Esophagus muscularis mucosa (tissue), 4 donors: ENCODE measurements at regions not wholly inside any gene's neighbourhood (a gene's known extent, or its start where the extent isn't known, plus 50 kb on each side); places are given as distances from the start of the nearest gene placed in this dataset.

Source experiments
- DNase-seq: peaks from one replicate; pipeline ENCODE4 v3.0.0-alpha.2; 2017; ENCODE audit errors: extremely low spot score
- H3K27ac ChIP-seq, 4 donors: fragments of 200-600 bp; sonication (generic); replicated peaks in 1 of 4; 1 replicate in 3 of 4; 2 replicates in 1 of 4; pipeline ENCODE4 v1.5.1; 2016 to 2019; ENCODE audit warnings: mild to moderate bottlenecking in 1 of 4
- H3K27me3 ChIP-seq, 4 donors: fragments of 200-600 bp; sonication (generic); one replicate each; pipeline versions ENCODE4 v1.5.1 to v1.6.0; 2016 to 2019
- H3K36me3 ChIP-seq, 4 donors: fragments of 200-600 bp; sonication (generic); one replicate each; pipeline ENCODE4 v1.5.1; 2016 to 2019
- H3K4me1 ChIP-seq, 4 donors: fragments of 200-600 bp; sonication (generic); one replicate each; pipeline ENCODE4 v1.5.1; 2016 to 2019
- H3K4me3 ChIP-seq, 4 donors: fragments of 200-600 bp; sonication (generic); 1 replicate in 2 of 4; 2 replicates in 2 of 4; pipeline ENCODE4 v1.5.1; 2016 to 2019; ENCODE audit warnings: mild to moderate bottlenecking in 4 of 4, moderate library complexity in 1 of 4
- H3K9me3 ChIP-seq, 4 donors: fragments of 200-600 bp; sonication (generic); 1 replicate in 3 of 4; 2 replicates in 1 of 4; pipeline ENCODE4 v1.5.1; 2016 to 2019
- CTCF ChIP-seq, 3 experiments: fragments of 200-600 bp in 2 of 3; fragments of 450-650 bp in 1 of 3; sonication (generic) in 2 of 3; IDR thresholded peaks; one replicate each; pipeline ENCODE4 v1.5.1; 2017 to 2019; ENCODE audit warnings: antibody characterized with exemption in 3 of 3, mild to moderate bottlenecking in 2 of 3, moderate library complexity in 1 of 3
- EP300 ChIP-seq: sonication (generic); formaldehyde crosslinking; IDR thresholded peaks from one replicate; pipeline ENCODE4 v1.6.1; 2017; ENCODE audit warnings: antibody characterized with exemption
- POLR2A ChIP-seq: fragments of 450-650 bp; IDR thresholded peaks from one replicate; pipeline ENCODE4 v1.6.1; 2017; ENCODE audit warnings: antibody characterized with exemption, moderate library complexity, mild to moderate bottlenecking, low read depth
- POLR2AphosphoS5 ChIP-seq, 2 donors: sonication (generic); formaldehyde crosslinking; IDR thresholded peaks; one replicate each; pipeline ENCODE4 v1.6.1; 2017; ENCODE audit warnings: antibody characterized with exemption in 2 of 2
- WGBS: methylation state at CpG from one replicate; pipeline ENCODE4 v1.1.5; 2018; 5-methylcytosine and 5-hydroxymethylcytosine counted together
- intact Hi-C: fragments of 100-400 bp; cut with DNase I; formaldehyde crosslinking; loops from one replicate; pipeline ENCODE4 v1.15.1; 2023

GRCh38 chr10:10368951-10369576, 648.6 kb upstream of the CELF2 start:
- peaks cover 0 to 11% (median 6%) of the 10 kb centered on the region in 4 donors for H3K4me1 ChIP-seq

GRCh38 chr10:10385831-10386230, 631.8 kb upstream of the CELF2 start:
- H3K27ac ChIP-seq, result no peak overlapping the region
- peaks cover 0 to 12% (median 4%) of the 10 kb centered on the region in 4 donors for H3K4me1 ChIP-seq
- TF ChIP-seq POLR2A (no peak), CTCF (IDR thresholded peaks at IDR 0.05) (no peak), EP300 (no peak), POLR2AphosphoS5 (IDR thresholded peaks at IDR 0.05) (no peak)
- no peak overlapping the region for H3K4me3 ChIP-seq
- H3K27me3 ChIP-seq, result no peaks in the 10 kb centered on the region
- H3K36me3 ChIP-seq, result no peaks in the 10 kb centered on the region
- intact Hi-C loops, result no loop called here
- no peak for DNase-seq
- no peaks in the 10 kb centered on the region for H3K9me3 ChIP-seq

More at GRCh38 chr10:10368951-10369576, 648.6 kb upstream of the CELF2 start:
- TF ChIP-seq EP300 (no peak), POLR2A (no peak), POLR2AphosphoS5 (IDR thresholded peaks at IDR 0.05) (no peak), CTCF (IDR thresholded peaks at IDR 0.05) (no peak)
- WGBS, result 97% methylated on average over 7 of the region's 7 CpGs
- Histone ChIP-seq H3K27me3 (no peaks in the 10 kb centered on the region), H3K4me3 (no peak overlapping the region), H3K36me3 (no peaks in the 10 kb centered on the region), H3K27ac (no peak overlapping the region), H3K9me3 (no peaks in the 10 kb centered on the region)
- intact Hi-C loops, result no loop called here
- DNase-seq, result no peak

- Histone ChIP-seq H3K27ac (no peak overlapping the region), H3K9me3 (no peaks in the 10 kb centered on the region), H3K36me3 (no peaks in the 10 kb centered on the region), H3K4me3 (no peak overlapping the region), H3K27me3 (no peaks in the 10 kb centered on the region), H3K4me1 (peaks cover 0 to 12% (median 4%) of the 10 kb centered on the region in 4 donors)
- 94% methylated on average over 4 of the region's 4 CpGs for WGBS
- TF ChIP-seq POLR2AphosphoS5 (IDR thresholded peaks at IDR 0.05) (no peak), CTCF (IDR thresholded peaks at IDR 0.05) (no peak), POLR2A (no peak)
- no peak for DNase-seq
- intact Hi-C loops, result no loop called here
Measured at GRCh38 chr10:10389182-10389581, 628.5 kb upstream of the CELF2 start.

GRCh38 chr10:10392511-10392910, 625.2 kb upstream of the CELF2 start:
- no peaks in the 10 kb centered on the region for H3K27me3 ChIP-seq
- intact Hi-C loops, result no loop called here
- no peak overlapping the region for H3K4me3 ChIP-seq
- peaks cover 0 to 3% (median 0%) of the 10 kb centered on the region in 4 donors for H3K9me3 ChIP-seq
- 83% methylated on average over 2 of the region's 2 CpGs for WGBS
- H3K36me3 ChIP-seq, result no peaks in the 10 kb centered on the region
- no peak for DNase-seq
- H3K4me1 ChIP-seq, result no peaks in the 10 kb centered on the region
- TF ChIP-seq EP300, result no peak
- TF ChIP-seq POLR2A, result no peak
- TF ChIP-seq POLR2AphosphoS5 (IDR thresholded peaks at IDR 0.05), result no peak
- no peak for TF ChIP-seq CTCF (IDR thresholded peaks at IDR 0.05)
- no peak overlapping the region for H3K27ac ChIP-seq
